K562 (cell line): ENCODE measurements at regions not wholly inside any gene's neighbourhood (a gene's known extent, or its start where the extent isn't known, plus 50 kb on each side); places are given as distances from the start of the nearest gene placed in this dataset.

Source experiments
- CEBPG ChIP-seq, 3 experiments: fragments of 200-800 bp in 1 of 3; sonication (Bioruptor generic) in 1 of 3; sonication (generic) in 1 of 3; formaldehyde crosslinking in 1 of 3; IDR thresholded peaks in 2 of 3; conservative IDR thresholded peaks in 1 of 3; 2 replicates each; pipeline versions ENCODE4 v1.6.1 to v1.8.0; 2016 to 2022; ENCODE audit warnings: missing compliant biosample characterization in 2 of 3, missing genetic modification characterization in 2 of 3, mild to moderate bottlenecking in 1 of 3, missing genetic modification reagents in 1 of 3
- CTCF ChIP-seq, 3 experiments: IDR thresholded peaks in 2 of 3; conservative IDR thresholded peaks in 1 of 3; 2 replicates each; pipeline ENCODE4 v1.5.1; 2011 to 2012; ENCODE audit warnings: low read length in 3 of 3, mild to moderate bottlenecking in 3 of 3, control low read depth in 2 of 3, improper control_type of control experiment in 1 of 3, inconsistent platforms in 1 of 3, low read depth in 1 of 3, mixed read lengths in 1 of 3, moderate library complexity in 1 of 3; ENCODE audit not compliant: insufficient read depth in 2 of 3
- DPF2 ChIP-seq: fragments of 450-650 bp; IDR thresholded peaks from 2 replicates; pipeline ENCODE4 v1.6.1; 2016
- ELK1 ChIP-seq: sonication (generic); formaldehyde crosslinking; IDR thresholded peaks from 2 replicates; pipeline ENCODE4 v1.8.1; 2022; ENCODE audit warnings: missing genetic modification reagents
- EZH2 ChIP-seq: IDR thresholded peaks from 2 replicates; pipeline ENCODE4 v1.6.1; 2012; ENCODE audit warnings: low read depth, mild to moderate bottlenecking, inconsistent platforms, low read length, borderline replicate concordance
- KAT8 ChIP-seq: fragments of 450-650 bp; IDR thresholded peaks from 2 replicates; pipeline ENCODE4 v1.6.1; 2016; ENCODE audit warnings: low read depth, mild to moderate bottlenecking
- NONO ChIP-seq, 2 experiments: fragments of 200-400 bp in 1 of 2; fragments of 450-650 bp in 1 of 2; formaldehyde crosslinking in 1 of 2; IDR thresholded peaks; 2 replicates each; pipeline ENCODE4 v1.6.1; 2017; ENCODE audit warnings: low read depth in 2 of 2, mild to moderate bottlenecking in 2 of 2, moderate library complexity in 2 of 2, low read length in 1 of 2
- POLR3A ChIP-seq: IDR thresholded peaks from 2 replicates; pipeline ENCODE4 v1.6.1; 2011; ENCODE audit warnings: borderline replicate concordance, mild to moderate bottlenecking, moderate library complexity; ENCODE audit not compliant: insufficient read length, insufficient read depth; ENCODE audit errors: extremely low read depth
- SAP30 ChIP-seq: fragments of 200-600 bp; sonication (generic); IDR thresholded peaks from 2 replicates; pipeline ENCODE4 v1.6.1; 2012; ENCODE audit warnings: borderline replicate concordance, low read depth, mild to moderate bottlenecking, moderate library complexity, low read length, control low read depth, inconsistent platforms; ENCODE audit not compliant: insufficient read depth, poor library complexity, severe bottlenecking
- SIN3A ChIP-seq, 2 experiments: fragments of 150-350 bp in 1 of 2; IDR thresholded peaks; 2 replicates each; pipeline ENCODE4 v1.6.1; 2011 to 2016; ENCODE audit warnings: borderline replicate concordance in 2 of 2, low read depth in 2 of 2, low read length in 2 of 2, mild to moderate bottlenecking in 2 of 2, moderate library complexity in 2 of 2; ENCODE audit not compliant: control insufficient read depth in 1 of 2
- UBTF ChIP-seq, 2 experiments: IDR thresholded peaks; 2 replicates each; pipeline ENCODE4 v1.6.1; 2012; ENCODE audit warnings: improper control_type of control experiment in 2 of 2, low read depth in 2 of 2, low read length in 2 of 2, borderline replicate concordance in 1 of 2
- ZBTB40 ChIP-seq, 2 experiments: fragments of 450-650 bp in 1 of 2; sonication (generic) in 1 of 2; formaldehyde crosslinking in 1 of 2; IDR thresholded peaks; 2 replicates each; pipeline versions ENCODE4 v1.7.1 to v1.9.0; 2016 to 2022; ENCODE audit warnings: inconsistent platforms in 1 of 2, mild to moderate bottlenecking in 1 of 2, missing genetic modification reagents in 1 of 2
- ZNF76 ChIP-seq: fragments of 250-450 bp; sonication (Bioruptor Pico); IDR thresholded peaks from 2 replicates; pipeline ENCODE4 v1.4.0; 2020; ENCODE audit warnings: mild to moderate bottlenecking, moderate library complexity, borderline replicate concordance

GRCh38 chr3:182486463-182486862 lies 306.8 kb upstream of the ATP11B start:
- TF ChIP-seq NONO (IDR thresholded peaks at IDR 0.05; ENCODE audit: low read depth in 2 of 2, low read length in 1 of 2) (no peak), KAT8 (no peak), DPF2 (no peak), SIN3A (IDR thresholded peaks at IDR 0.05; ENCODE audit: borderline replicate concordance in 2 of 2, control insufficient read depth in 1 of 2, low read depth in 2 of 2, low read length in 2 of 2) (no peak), CTCF (IDR thresholded peaks at IDR 0.05 in 2 of 3, conservative IDR thresholded peaks at IDR 0.05 in 1 of 3; ENCODE audit: insufficient read depth in 2 of 3, low read depth in 1 of 3, low read length in 3 of 3) (no peak), SAP30 (no peak), ELK1 (CRISPR knock-in tag) (no peak), EZH2 (no peak), UBTF (IDR thresholded peaks at IDR 0.05; ENCODE audit: borderline replicate concordance in 1 of 2, low read depth in 2 of 2, low read length in 2 of 2) (no peak), ZBTB40 (IDR thresholded peaks at IDR 0.05) (no peak), ZBTB40 (CRISPR knock-in tag; IDR thresholded peaks at IDR 0.05) (no peak), CEBPG (CRISPR knock-in tag; IDR thresholded peaks at IDR 0.05) (no peak), CEBPG (tag; conservative IDR thresholded peaks at IDR 0.05 in 1 of 2, IDR thresholded peaks at IDR 0.05 in 1 of 2) (no peak), POLR3A (no peak), ZNF76 (CRISPR knock-in tag) (no peak)
